PC-9 (cell line): ENCODE measurements at regions not wholly inside any gene's neighbourhood (a gene's known extent, or its start where the extent isn't known, plus 50 kb on each side); places are given as distances from the start of the nearest gene placed in this dataset.

Experiments
- EZH2 ChIP-seq: fragments of 200-600 bp; sonication (generic); IDR thresholded peaks from 2 replicates; pipeline ENCODE4 v1.8.0; 2017; ENCODE audit warnings: antibody characterized with exemption, low read depth
- TF ChIP-seq, protein P1 (sequence below): fragments of 200-600 bp; sonication (generic); conservative IDR thresholded peaks from 2 replicates; pipeline ENCODE4 v1.6.1; 2017; ENCODE audit warnings: mixed run types, antibody characterized with exemption, mild to moderate bottlenecking, moderate library complexity

DNA sequence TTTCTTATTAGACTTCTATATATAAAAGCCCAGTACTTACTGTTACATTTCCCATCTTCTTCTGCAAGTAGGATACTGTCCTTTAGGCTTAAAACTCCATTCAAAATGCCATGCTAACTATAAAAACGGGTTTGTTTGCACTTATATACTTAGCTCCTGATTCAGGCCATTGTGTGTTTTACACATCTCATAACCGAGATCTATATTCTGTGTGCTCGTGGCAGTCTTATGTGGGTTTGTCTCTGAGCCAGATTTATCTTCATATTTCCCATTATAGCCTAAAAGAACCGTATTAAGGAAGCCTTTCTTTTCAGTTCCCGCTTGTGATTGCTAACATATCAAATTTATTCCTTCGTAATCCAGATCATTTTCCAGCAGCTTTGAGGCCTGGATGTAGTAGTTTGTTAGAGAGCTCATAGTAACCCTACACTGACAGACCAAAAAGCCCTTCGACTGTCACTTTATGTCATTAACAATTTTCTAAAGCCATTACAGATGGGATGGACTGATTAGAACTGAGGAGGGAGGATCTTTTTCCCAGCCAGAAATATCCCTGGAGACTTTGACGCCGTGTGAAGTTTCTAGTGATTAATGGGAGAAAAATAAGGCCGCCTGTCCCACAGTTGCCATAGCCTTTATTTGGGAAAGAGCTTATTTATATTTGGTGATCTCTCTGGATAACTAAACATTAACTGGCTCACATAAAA, 508.5 kb downstream of the FOXG1 start:
- TF ChIP-seq, protein P1, sequence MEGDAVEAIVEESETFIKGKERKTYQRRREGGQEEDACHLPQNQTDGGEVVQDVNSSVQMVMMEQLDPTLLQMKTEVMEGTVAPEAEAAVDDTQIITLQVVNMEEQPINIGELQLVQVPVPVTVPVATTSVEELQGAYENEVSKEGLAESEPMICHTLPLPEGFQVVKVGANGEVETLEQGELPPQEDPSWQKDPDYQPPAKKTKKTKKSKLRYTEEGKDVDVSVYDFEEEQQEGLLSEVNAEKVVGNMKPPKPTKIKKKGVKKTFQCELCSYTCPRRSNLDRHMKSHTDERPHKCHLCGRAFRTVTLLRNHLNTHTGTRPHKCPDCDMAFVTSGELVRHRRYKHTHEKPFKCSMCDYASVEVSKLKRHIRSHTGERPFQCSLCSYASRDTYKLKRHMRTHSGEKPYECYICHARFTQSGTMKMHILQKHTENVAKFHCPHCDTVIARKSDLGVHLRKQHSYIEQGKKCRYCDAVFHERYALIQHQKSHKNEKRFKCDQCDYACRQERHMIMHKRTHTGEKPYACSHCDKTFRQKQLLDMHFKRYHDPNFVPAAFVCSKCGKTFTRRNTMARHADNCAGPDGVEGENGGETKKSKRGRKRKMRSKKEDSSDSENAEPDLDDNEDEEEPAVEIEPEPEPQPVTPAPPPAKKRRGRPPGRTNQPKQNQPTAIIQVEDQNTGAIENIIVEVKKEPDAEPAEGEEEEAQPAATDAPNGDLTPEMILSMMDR: no peak
- TF ChIP-seq EZH2: no peak
